ENCODE measurements at regions not wholly inside any gene's neighbourhood (a gene's known extent, or its start where the extent isn't known, plus 50 kb on each side); places are given as distances from the start of the nearest gene placed in this dataset.

- TF ChIP-seq YY1 (IDR thresholded peaks at IDR 0.05; ENCODE audit: insufficient read depth, insufficient read length) (no peak), ZNF274 (IDR thresholded peaks at IDR 0.05; ENCODE audit: low read depth, low read length) (no peak)
Measured at GRCh38 chr2:8310557-8311455, 371.1 kb upstream of the ID2 start.

Data from NT2/D1 (cell line).